ENCODE measurements at regions not wholly inside any gene's neighbourhood (a gene's known extent, or its start where the extent isn't known, plus 50 kb on each side); places are given as distances from the start of the nearest gene placed in this dataset.

DNA sequence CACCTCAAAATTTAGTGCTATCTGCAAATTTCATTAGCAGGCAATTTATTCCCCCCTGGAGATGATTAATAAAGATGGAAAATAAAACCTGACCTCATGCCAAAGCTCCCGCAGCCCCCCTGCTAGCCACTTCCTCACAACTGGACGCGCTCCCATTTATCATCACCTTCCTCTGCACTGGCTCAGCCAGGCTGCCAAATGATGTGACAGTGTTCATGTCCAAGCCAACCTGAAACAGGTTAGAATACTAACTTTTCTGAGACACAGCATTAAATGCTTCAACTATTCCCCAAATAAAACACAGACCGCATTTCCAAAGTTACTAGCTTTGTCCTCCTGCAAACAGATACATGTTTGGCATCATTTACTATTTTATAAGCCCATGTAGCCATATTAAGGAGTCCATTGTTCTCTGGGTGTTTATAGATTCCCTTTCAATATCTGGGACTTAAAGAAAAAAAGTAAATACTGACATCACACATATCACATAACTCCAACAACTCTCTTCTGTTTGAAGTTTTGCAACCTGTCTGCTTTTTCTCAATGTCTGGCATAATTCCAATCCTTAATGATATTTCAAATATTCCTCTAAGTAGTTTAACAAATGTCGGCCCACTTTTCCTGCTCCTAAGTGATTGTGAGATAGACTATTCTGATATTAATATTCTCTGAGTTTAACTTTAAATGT is 829.7 kb upstream of the FAT3 start (continued):
- TF ChIP-seq, protein P1, sequence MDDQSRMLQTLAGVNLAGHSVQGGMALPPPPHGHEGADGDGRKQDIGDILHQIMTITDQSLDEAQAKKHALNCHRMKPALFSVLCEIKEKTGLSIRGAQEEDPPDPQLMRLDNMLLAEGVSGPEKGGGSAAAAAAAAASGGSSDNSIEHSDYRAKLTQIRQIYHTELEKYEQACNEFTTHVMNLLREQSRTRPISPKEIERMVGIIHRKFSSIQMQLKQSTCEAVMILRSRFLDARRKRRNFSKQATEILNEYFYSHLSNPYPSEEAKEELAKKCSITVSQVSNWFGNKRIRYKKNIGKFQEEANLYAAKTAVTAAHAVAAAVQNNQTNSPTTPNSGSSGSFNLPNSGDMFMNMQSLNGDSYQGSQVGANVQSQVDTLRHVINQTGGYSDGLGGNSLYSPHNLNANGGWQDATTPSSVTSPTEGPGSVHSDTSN (CRISPR knock-in tag; IDR thresholded peaks at IDR 0.05): no peak
- TF ChIP-seq ZNF843 (tag by site-specific recombination; IDR thresholded peaks at IDR 0.05): no peak
- no peak for TF ChIP-seq PRDM1 (tag by site-specific recombination; IDR thresholded peaks at IDR 0.05)
- no peak for TF ChIP-seq GLIS1 (tag by site-specific recombination; IDR thresholded peaks at IDR 0.05)
- TF ChIP-seq ZFP69B (tag by site-specific recombination; IDR thresholded peaks at IDR 0.05): no peak
- no peak for TF ChIP-seq ZNF48 (tag by site-specific recombination; IDR thresholded peaks at IDR 0.05)
- TF ChIP-seq ZNF202 (tag by site-specific recombination; IDR thresholded peaks at IDR 0.05; ENCODE audit: borderline replicate concordance): no peak
- TF ChIP-seq ZNF391 (tag by site-specific recombination; IDR thresholded peaks at IDR 0.05; ENCODE audit: borderline replicate concordance, low read depth): no peak
- TF ChIP-seq SP7 (tag by site-specific recombination; IDR thresholded peaks at IDR 0.05): no peak

DNA sequence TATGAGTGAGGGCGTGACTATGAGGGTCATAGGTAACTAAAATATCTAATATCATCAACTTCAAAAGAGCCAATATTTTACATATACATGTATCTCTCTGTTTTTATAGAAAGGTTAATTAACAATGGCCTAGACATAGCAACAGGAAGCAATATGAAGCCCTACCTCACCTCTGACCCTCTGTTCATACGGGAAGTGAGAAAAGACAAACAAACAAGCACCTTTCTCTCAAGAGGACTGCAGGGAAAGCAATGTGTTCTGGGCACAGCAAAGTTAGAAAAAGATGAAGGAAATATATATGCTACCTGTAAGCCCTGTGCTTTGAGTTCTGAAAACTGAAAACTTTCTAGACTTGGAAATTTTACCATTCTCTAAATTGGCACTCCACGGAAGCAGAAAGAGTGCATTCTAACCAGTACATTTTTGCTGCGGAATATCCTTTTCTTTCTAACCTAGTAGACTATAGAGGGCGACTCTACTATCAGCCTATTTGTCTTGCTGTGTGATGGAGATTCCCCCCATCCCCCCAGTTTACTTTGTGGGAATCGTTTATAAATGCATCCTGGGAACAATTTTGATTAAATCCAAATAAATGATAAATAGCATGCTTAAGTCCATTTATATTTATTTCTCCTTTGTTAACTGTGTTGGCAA is 830.4 kb upstream of the FAT3 start:
- TF ChIP-seq, protein P2, sequence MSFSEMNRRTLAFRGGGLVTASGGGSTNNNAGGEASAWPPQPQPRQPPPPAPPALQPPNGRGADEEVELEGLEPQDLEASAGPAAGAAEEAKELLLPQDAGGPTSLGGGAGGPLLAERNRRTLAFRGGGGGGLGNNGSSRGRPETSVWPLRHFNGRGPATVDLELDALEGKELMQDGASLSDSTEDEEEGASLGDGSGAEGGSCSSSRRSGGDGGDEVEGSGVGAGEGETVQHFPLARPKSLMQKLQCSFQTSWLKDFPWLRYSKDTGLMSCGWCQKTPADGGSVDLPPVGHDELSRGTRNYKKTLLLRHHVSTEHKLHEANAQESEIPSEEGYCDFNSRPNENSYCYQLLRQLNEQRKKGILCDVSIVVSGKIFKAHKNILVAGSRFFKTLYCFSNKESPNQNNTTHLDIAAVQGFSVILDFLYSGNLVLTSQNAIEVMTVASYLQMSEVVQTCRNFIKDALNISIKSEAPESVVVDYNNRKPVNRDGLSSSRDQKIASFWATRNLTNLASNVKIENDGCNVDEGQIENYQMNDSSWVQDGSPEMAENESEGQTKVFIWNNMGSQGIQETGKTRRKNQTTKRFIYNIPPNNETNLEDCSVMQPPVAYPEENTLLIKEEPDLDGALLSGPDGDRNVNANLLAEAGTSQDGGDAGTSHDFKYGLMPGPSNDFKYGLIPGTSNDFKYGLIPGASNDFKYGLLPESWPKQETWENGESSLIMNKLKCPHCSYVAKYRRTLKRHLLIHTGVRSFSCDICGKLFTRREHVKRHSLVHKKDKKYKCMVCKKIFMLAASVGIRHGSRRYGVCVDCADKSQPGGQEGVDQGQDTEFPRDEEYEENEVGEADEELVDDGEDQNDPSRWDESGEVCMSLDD (tag by site-specific recombination; IDR thresholded peaks at IDR 0.05): no peak
- TF ChIP-seq ZNF791 (tag by site-specific recombination; IDR thresholded peaks at IDR 0.05) (no peak), OVOL3 (tag by site-specific recombination; IDR thresholded peaks at IDR 0.05) (no peak), ZNF560 (tag by site-specific recombination; IDR thresholded peaks at IDR 0.05; ENCODE audit: borderline replicate concordance) (no peak), ZNF571 (tag by site-specific recombination; IDR thresholded peaks at IDR 0.05) (no peak), ZSCAN30 (tag by site-specific recombination; IDR thresholded peaks at IDR 0.05) (no peak), ZFP41 (tag by site-specific recombination; IDR thresholded peaks at IDR 0.05; ENCODE audit: borderline replicate concordance) (no peak), ZNF501 (tag by site-specific recombination; IDR thresholded peaks at IDR 0.05) (no peak), ZNF624 (tag by site-specific recombination; IDR thresholded peaks at IDR 0.05) (no peak), SALL2 (tag by site-specific recombination; IDR thresholded peaks at IDR 0.05; ENCODE audit: borderline replicate concordance) (no peak), HOXA7 (CRISPR knock-in tag; IDR thresholded peaks at IDR 0.05; ENCODE audit: borderline replicate concordance) (no peak)
- TF ChIP-seq, protein P3, sequence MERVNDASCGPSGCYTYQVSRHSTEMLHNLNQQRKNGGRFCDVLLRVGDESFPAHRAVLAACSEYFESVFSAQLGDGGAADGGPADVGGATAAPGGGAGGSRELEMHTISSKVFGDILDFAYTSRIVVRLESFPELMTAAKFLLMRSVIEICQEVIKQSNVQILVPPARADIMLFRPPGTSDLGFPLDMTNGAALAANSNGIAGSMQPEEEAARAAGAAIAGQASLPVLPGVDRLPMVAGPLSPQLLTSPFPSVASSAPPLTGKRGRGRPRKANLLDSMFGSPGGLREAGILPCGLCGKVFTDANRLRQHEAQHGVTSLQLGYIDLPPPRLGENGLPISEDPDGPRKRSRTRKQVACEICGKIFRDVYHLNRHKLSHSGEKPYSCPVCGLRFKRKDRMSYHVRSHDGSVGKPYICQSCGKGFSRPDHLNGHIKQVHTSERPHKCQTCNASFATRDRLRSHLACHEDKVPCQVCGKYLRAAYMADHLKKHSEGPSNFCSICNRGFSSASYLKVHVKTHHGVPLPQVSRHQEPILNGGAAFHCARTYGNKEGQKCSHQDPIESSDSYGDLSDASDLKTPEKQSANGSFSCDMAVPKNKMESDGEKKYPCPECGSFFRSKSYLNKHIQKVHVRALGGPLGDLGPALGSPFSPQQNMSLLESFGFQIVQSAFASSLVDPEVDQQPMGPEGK (tag by site-specific recombination; IDR thresholded peaks at IDR 0.05): no peak
- TF ChIP-seq, protein P4, sequence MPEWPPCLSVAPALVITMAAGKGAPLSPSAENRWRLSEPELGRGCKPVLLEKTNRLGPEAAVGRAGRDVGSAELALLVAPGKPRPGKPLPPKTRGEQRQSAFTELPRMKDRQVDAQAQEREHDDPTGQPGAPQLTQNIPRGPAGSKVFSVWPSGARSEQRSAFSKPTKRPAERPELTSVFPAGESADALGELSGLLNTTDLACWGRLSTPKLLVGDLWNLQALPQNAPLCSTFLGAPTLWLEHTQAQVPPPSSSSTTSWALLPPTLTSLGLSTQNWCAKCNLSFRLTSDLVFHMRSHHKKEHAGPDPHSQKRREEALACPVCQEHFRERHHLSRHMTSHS (tag by site-specific recombination; IDR thresholded peaks at IDR 0.05): no peak
- CTCF ChIA-PET: no interaction called here
- POLR2A ChIA-PET: no interaction called here

More for the DNA sequence above, 830.4 kb upstream of the FAT3 start:
- Histone ChIP-seq H3K4me1 (ENCODE audit: control insufficient read depth, insufficient read depth, low read length) (peaks cover 5% of the 10 kb centered on the region; the same call in 1 of the 2 replicates), H3K36me3 (ENCODE audit: control insufficient read depth in 2 of 2, insufficient read depth in 1 of 2, low read length in 2 of 2) (no peaks in the 10 kb centered on the region), H3K4me3 (ENCODE audit: low read depth, low read length) (no peak overlapping the region), H3K9me3 (ENCODE audit: control insufficient read depth, insufficient read depth, low read depth, low read length) (no peaks in the 10 kb centered on the region), H3K27ac (ENCODE audit: extremely low read depth, low read depth, low read length) (no peak overlapping the region)
